ENCODE measurements at regions not wholly inside any gene's neighbourhood (a gene's known extent, or its start where the extent isn't known, plus 50 kb on each side); places are given as distances from the start of the nearest gene placed in this dataset.

- TF ChIP-seq EZH2 (IDR thresholded peaks at IDR 0.05; ENCODE audit: borderline replicate concordance, low read depth, low read length, poor library complexity, severe bottlenecking): no peak
- no peak for TF ChIP-seq CTCF (conservative IDR thresholded peaks at IDR 0.05; ENCODE audit: low read depth, low read length)
Measured at GRCh38 chr2:62587592-62587991, 81.6 kb upstream of the TMEM17 start.

All from A673 (cell line).